ENCODE measurements at regions not wholly inside any gene's neighbourhood (a gene's known extent, or its start where the extent isn't known, plus 50 kb on each side); places are given as distances from the start of the nearest gene placed in this dataset.

DNA sequence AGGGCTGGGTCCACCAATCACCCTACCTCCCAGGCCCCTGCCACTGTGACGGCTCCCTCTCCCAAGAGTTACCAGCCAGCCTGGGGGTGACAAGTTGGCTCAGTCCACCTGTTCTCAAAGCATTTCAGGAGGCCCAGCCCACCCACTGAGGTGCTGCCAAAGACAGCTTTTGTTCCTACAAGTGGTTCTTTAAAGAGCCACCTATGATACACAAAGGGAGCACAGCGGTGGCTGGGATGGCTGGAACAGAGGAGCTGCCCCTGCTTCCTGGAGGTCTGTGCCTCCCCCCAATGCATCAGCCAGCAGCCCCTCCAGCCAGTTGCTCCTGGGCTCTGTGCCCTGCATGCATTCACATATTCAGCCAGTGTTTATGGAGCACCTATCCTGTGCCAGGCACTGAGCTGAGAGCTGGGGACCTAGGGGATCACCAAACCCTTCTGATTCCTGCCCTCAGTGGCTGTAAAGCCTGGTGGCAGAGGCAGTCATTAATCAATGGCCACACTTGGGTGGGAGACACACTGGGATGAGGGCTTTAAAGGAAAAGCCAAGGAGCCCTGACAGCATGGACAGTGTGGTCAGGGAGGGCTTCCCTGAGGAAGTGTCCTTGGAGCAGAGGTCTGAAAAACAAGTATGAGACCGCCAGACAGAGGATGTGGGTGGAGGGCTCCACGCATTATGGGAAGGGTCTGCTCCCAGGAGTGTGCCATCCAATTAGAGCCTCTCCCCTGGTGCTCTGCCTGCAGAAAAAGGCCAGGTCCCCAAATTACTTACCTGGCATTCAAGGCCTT lies 107.1 kb upstream of the LINGO1 start:
- H3K4me3 ChIP-seq (replicated peaks in 1 of 3) = no peak overlapping the region
- H3K27ac ChIP-seq = no peak overlapping the region
- H3K4me1 ChIP-seq = no peaks in the 10 kb centered on the region
- no peaks in the 10 kb centered on the region for H3K27me3 ChIP-seq
- intact Hi-C loops (cut with DNase I) = no loop called here
- H3K36me3 ChIP-seq = no peaks in the 10 kb centered on the region
- TF ChIP-seq, protein P1, sequence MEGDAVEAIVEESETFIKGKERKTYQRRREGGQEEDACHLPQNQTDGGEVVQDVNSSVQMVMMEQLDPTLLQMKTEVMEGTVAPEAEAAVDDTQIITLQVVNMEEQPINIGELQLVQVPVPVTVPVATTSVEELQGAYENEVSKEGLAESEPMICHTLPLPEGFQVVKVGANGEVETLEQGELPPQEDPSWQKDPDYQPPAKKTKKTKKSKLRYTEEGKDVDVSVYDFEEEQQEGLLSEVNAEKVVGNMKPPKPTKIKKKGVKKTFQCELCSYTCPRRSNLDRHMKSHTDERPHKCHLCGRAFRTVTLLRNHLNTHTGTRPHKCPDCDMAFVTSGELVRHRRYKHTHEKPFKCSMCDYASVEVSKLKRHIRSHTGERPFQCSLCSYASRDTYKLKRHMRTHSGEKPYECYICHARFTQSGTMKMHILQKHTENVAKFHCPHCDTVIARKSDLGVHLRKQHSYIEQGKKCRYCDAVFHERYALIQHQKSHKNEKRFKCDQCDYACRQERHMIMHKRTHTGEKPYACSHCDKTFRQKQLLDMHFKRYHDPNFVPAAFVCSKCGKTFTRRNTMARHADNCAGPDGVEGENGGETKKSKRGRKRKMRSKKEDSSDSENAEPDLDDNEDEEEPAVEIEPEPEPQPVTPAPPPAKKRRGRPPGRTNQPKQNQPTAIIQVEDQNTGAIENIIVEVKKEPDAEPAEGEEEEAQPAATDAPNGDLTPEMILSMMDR (IDR thresholded peaks at IDR 0.05) = no peak
- TF ChIP-seq POLR2A (IDR thresholded peaks at IDR 0.05) = no peak
- 37 to 53% methylated on average over 2 to 3 of the region's 4 CpGs for WGBS, 2 donors
- DNase-seq = no peak
- no peaks in the 10 kb centered on the region for H3K9me3 ChIP-seq

DNA sequence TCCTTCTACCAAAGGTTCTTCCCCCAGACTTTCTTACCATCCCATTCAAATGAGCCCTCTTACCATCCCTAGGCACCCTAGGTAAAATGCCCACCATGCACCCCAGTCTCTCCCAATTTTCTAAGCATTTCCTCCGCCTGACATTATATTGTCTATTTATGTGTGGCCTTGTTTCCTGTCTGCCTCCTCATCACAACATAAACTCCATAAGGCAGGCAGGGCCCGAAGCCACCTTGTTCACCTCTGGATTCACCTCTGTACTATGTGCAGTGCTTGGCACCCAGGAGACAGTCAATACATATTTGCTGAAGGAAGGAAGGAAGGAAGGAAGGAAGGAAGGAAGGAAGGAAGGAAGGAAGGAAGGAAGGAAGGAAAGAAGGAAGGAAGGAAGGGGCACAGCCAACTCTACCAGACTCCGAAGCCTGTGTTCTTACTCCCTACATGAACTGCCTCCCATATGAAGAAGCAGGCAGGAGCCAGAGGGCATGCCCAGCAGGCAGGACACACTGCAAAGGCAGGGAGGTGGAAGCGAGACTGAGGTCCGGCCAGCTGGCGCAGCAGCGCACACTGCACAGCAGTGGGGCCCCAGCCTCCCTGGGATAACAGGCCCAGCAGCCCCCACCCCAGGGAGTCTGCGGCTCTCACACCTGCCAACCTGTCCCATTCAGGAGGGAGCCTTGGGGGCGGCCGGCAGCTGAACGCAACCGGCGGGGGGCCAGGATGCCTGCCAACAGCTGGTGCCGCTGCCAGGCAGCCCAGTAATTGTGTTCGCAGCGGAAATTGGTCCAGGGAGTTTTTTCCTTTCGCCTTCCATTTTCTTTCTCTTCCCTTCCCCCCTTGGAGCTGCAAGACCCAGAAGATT lies 106.0 kb upstream of the LINGO1 start:
- H3K36me3 ChIP-seq = no peaks in the 10 kb centered on the region
- no peak overlapping the region for H3K27ac ChIP-seq
- H3K4me3 ChIP-seq (replicated peaks in 1 of 3) = no peak overlapping the region
- no peak for DNase-seq
- no peaks in the 10 kb centered on the region for H3K4me1 ChIP-seq
- no peaks in the 10 kb centered on the region for H3K27me3 ChIP-seq
- intact Hi-C loops (cut with DNase I) = no loop called here
- no peaks in the 10 kb centered on the region for H3K9me3 ChIP-seq
- WGBS, 2 donors = 39 to 56% methylated on average over 16 to 17 of the region's 17 CpGs
- TF ChIP-seq, protein P1 (IDR thresholded peaks at IDR 0.05) = no peak
- TF ChIP-seq POLR2A (IDR thresholded peaks at IDR 0.05) = no peak

DNA sequence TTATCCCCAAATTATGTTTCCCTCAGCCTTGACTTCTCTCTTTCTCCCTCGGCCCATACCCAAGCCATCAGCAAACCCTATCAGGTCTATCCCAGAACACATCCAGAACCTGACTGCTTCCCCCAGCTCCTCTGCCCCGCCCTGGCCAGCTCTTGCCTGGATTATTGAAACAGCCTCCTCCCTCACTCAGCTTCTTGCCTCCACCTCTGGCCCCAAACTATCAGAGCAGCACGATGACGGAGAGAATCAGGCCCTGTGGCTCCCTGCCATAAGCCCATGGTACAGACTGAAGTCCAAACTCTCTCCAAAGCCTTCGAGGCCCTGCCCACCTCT lies 105.3 kb upstream of the LINGO1 start:
- H3K9me3 ChIP-seq = no peaks in the 10 kb centered on the region
- no peak for TF ChIP-seq POLR2A (IDR thresholded peaks at IDR 0.05)
- TF ChIP-seq, protein P1 (IDR thresholded peaks at IDR 0.05) = no peak
- H3K4me1 ChIP-seq = no peaks in the 10 kb centered on the region
- intact Hi-C loops (cut with DNase I) = no loop called here
- DNase-seq = no peak
- no peaks in the 10 kb centered on the region for H3K27me3 ChIP-seq
- H3K36me3 ChIP-seq = no peaks in the 10 kb centered on the region
- 73 to 76% methylated on average over 5 of the region's 5 CpGs for WGBS, 2 donors
- no peak overlapping the region for H3K27ac ChIP-seq
- no peak overlapping the region for H3K4me3 ChIP-seq (replicated peaks in 1 of 3)

- no peak overlapping the region for H3K4me3 ChIP-seq (replicated peaks in 1 of 3)
- 68 to 82% methylated on average over 4 of the region's 4 CpGs for WGBS, 2 donors
These were observed 104.7 kb upstream of the LINGO1 start for GRCh38 chr15:77737238-77738037.

More at GRCh38 chr15:77737238-77738037, 104.7 kb upstream of the LINGO1 start:
- intact Hi-C loops (cut with DNase I) = no loop called here
- TF ChIP-seq, protein P1 (IDR thresholded peaks at IDR 0.05) = no peak
- TF ChIP-seq POLR2A (IDR thresholded peaks at IDR 0.05) = no peak
- H3K27ac ChIP-seq = no peak overlapping the region
- no peaks in the 10 kb centered on the region for H3K27me3 ChIP-seq
- H3K9me3 ChIP-seq = no peaks in the 10 kb centered on the region
- no peak for DNase-seq
- H3K4me1 ChIP-seq = no peaks in the 10 kb centered on the region
- no peaks in the 10 kb centered on the region for H3K36me3 ChIP-seq

Measured in thyroid gland (tissue), 4 donors.